Uterus (tissue), 3 donors: ENCODE measurements at regions not wholly inside any gene's neighbourhood (a gene's known extent, or its start where the extent isn't known, plus 50 kb on each side); places are given as distances from the start of the nearest gene placed in this dataset.

Source experiments
- DNase-seq, 2 donors: peaks; one replicate each; pipeline ENCODE4 v3.0.0-alpha.2; 2019 to 2020
- H3K27ac ChIP-seq, 2 donors: fragments of 200-600 bp; sonication (generic); 1 replicate in 1 of 2; 2 replicates in 1 of 2; pipeline ENCODE4 v1.5.1; 2016 to 2018
- H3K27me3 ChIP-seq, 2 donors: fragments of 200-600 bp; sonication (generic); one replicate each; pipeline ENCODE4 v1.5.1; 2018 to 2019; ENCODE audit warnings: control low read depth in 1 of 2
- H3K36me3 ChIP-seq, 2 donors: fragments of 200-600 bp; sonication (generic); one replicate each; pipeline ENCODE4 v1.5.1; 2019; ENCODE audit warnings: control low read depth in 1 of 2
- H3K4me1 ChIP-seq, 2 donors: fragments of 200-600 bp; sonication (generic); one replicate each; pipeline ENCODE4 v1.5.1; 2018 to 2019; ENCODE audit warnings: control low read depth in 1 of 2
- H3K4me3 ChIP-seq, 2 donors: fragments of 200-600 bp; sonication (generic); 1 replicate in 1 of 2; 2 replicates in 1 of 2; pipeline ENCODE4 v1.5.1; 2018 to 2019; ENCODE audit warnings: mild to moderate bottlenecking in 1 of 2
- H3K9me3 ChIP-seq, 2 donors: fragments of 200-600 bp; sonication (generic); one replicate each; pipeline ENCODE4 v1.5.1; 2019; ENCODE audit warnings: control low read depth in 1 of 2
- POLR2A ChIP-seq, 2 donors: fragments of 450-650 bp; IDR thresholded peaks; one replicate each; pipeline ENCODE4 v1.6.1; 2016; ENCODE audit warnings: antibody characterized with exemption in 2 of 2, mild to moderate bottlenecking in 1 of 2, moderate library complexity in 1 of 2
- intact Hi-C: fragments of 100-400 bp; cut with DNase I; formaldehyde crosslinking; loops from one replicate; pipeline ENCODE4 v1.15.1; 2023; ENCODE audit warnings: low total_unique reads
- TF ChIP-seq, protein P1 (sequence below), 4 experiments: fragments of 200-600 bp in 2 of 4; fragments of 450-650 bp in 2 of 4; sonication (generic) in 2 of 4; IDR thresholded peaks; one replicate each; pipeline ENCODE4 v1.5.1; 2016 to 2019; ENCODE audit warnings: antibody characterized with exemption in 4 of 4, mild to moderate bottlenecking in 2 of 4, moderate library complexity in 1 of 4
- donor health status: DM: yes; HTN: yes; CAD: no.

DNA sequence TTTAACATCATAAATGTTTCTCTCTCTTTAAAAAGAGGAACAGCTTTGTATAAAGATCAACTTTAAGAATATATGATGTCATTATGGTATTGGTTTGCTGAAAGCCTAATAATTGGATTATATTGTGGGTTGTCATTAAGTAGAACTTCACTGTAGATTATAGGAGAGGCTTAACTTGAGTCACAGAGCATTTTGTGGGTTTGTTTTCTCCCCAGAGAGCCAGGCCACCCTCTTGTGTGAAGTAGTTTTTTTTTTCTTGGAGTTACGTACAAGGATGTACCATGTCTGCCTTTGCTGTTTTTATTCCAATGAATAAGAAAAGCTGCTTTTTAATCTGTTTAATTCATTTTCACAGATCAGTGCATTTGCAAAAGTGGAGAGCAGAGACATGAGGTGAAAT, 354.8 kb upstream of the TBL1XR1 start:
- no peaks in the 10 kb centered on the region for H3K27me3 ChIP-seq
- TF ChIP-seq, protein P1, sequence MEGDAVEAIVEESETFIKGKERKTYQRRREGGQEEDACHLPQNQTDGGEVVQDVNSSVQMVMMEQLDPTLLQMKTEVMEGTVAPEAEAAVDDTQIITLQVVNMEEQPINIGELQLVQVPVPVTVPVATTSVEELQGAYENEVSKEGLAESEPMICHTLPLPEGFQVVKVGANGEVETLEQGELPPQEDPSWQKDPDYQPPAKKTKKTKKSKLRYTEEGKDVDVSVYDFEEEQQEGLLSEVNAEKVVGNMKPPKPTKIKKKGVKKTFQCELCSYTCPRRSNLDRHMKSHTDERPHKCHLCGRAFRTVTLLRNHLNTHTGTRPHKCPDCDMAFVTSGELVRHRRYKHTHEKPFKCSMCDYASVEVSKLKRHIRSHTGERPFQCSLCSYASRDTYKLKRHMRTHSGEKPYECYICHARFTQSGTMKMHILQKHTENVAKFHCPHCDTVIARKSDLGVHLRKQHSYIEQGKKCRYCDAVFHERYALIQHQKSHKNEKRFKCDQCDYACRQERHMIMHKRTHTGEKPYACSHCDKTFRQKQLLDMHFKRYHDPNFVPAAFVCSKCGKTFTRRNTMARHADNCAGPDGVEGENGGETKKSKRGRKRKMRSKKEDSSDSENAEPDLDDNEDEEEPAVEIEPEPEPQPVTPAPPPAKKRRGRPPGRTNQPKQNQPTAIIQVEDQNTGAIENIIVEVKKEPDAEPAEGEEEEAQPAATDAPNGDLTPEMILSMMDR (IDR thresholded peaks at IDR 0.05) = no peak
- no peak for TF ChIP-seq POLR2A (IDR thresholded peaks at IDR 0.05)
- no peak for DNase-seq
- H3K9me3 ChIP-seq = no peaks in the 10 kb centered on the region
- no peaks in the 10 kb centered on the region for H3K36me3 ChIP-seq
- no peak overlapping the region for H3K27ac ChIP-seq
- intact Hi-C loops = no loop called here
- H3K4me3 ChIP-seq = no peak overlapping the region
- H3K4me1 ChIP-seq = no peaks in the 10 kb centered on the region

DNA sequence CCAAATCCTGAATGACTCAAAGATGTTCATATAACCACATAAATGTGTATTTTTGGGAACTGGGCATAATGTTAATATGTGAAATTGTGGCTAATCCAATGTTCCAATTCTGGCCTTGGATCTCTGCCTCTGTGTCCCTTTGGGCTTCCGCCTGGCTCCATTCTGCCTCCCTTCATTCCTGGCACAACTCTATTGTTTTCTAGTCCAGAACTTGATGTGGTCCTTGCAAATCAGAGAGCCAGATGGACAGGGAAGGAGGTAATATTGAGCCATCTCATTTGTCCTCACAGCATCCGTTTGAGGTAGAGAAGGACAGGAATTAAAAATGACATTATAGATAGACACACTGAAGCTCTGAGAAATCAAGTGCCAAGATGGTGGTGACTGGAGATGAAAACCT, 355.7 kb upstream of the TBL1XR1 start:
- no peak overlapping the region for H3K4me3 ChIP-seq
- no peaks in the 10 kb centered on the region for H3K4me1 ChIP-seq
- no peaks in the 10 kb centered on the region for H3K9me3 ChIP-seq
- intact Hi-C loops = no loop called here
- no peaks in the 10 kb centered on the region for H3K36me3 ChIP-seq
- no peak for DNase-seq
- TF ChIP-seq, protein P1 (IDR thresholded peaks at IDR 0.05) = no peak
- TF ChIP-seq POLR2A (IDR thresholded peaks at IDR 0.05) = no peak
- no peaks in the 10 kb centered on the region for H3K27me3 ChIP-seq
- no peak overlapping the region for H3K27ac ChIP-seq

DNA sequence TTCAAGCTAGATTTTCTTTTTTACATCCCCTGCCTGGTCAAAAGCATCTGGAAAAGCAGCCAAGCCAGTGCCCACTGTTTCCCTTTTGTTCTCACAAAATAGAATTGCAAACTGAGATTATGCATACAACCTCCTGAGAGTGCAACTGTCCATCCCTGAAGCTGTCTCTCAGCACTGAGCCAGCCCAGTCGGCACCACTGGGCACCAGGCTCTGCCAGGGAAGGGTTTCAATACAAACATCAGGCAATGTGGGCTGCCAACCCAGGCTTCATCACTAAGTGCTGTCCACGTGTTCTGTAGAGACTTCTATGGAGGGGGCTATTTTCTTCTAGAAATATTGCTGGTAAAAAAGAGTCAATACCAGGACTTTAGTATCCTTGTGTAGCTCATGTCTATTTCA, 356.3 kb upstream of the TBL1XR1 start:
- intact Hi-C loops = no loop called here
- no peak overlapping the region for H3K27ac ChIP-seq

DNA sequence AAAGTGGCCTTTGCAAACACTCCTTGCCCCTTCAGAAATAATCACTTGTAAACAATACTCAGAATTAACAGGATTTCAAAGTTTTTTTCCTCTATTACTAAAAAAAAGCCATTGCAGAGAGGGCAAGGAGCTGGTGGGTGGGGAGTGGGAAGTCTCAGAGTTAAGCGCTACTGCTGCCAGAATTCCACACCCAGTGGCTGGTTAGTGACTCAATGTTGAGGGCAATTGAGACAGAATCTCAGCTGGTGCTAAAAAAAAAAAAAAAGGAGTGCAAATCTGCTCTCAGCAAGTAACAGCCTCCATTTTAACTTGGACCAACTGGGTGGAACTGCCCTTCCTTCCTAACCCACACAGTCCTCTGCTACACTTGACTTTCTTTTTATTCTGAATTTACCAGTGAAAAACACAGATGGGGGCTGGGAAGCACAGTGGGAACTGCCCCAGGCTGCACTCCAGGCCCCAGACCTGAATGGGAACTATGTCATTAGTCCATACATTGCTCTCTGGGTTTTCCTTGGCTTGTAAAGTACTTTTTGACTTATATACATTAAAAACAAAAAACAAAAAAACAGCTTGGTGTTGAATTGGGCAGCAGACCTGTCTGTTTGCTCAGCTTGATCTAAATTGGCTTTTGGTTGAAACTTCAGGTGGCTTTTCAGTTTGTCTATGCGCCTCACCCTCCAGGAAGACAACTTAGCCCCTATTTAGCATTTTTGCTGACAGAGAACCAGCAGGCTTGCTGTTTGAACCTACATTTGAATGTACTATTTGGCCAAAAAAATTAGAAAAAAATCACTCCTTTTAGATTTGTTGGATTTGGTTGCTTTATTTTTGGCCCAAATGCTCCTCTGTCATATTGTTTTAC, 357.8 kb upstream of the TBL1XR1 start:
- H3K4me3 ChIP-seq = no peak overlapping the region
- H3K27me3 ChIP-seq = no peaks in the 10 kb centered on the region
- no peak for TF ChIP-seq POLR2A (IDR thresholded peaks at IDR 0.05)
- TF ChIP-seq, protein P1 (IDR thresholded peaks at IDR 0.05) = no peak
- no peaks in the 10 kb centered on the region for H3K4me1 ChIP-seq
- no peak for DNase-seq
- H3K27ac ChIP-seq = no peak overlapping the region
- no peaks in the 10 kb centered on the region for H3K9me3 ChIP-seq
- intact Hi-C loops = no loop called here
- H3K36me3 ChIP-seq = no peaks in the 10 kb centered on the region

More for the DNA sequence above, 356.3 kb upstream of the TBL1XR1 start:
- DNase-seq = no peak
- no peaks in the 10 kb centered on the region for H3K9me3 ChIP-seq
- no peaks in the 10 kb centered on the region for H3K36me3 ChIP-seq
- no peak for TF ChIP-seq POLR2A (IDR thresholded peaks at IDR 0.05)
- TF ChIP-seq, protein P1 (IDR thresholded peaks at IDR 0.05) = no peak
- H3K4me3 ChIP-seq = no peak overlapping the region
- no peaks in the 10 kb centered on the region for H3K4me1 ChIP-seq
- H3K27me3 ChIP-seq = no peaks in the 10 kb centered on the region

DNA sequence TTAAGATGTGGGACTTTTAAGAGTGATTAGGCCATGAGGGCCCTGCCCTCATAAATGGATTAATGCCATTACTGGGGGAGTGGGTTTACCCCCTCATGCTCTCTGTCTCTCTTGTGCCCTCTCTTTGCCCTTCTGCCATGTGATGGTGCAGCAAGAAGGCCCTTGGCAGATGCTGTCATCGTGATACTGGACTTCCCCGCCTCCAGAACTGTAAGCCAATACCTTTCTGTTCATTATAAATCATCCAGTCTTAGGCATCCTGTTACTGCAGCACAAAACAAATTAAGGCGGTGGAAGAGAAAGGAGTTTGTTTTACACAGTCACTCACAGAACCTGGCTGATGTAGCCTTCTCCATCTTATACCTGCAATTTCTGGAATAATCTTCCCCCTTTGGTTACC, 360.3 kb upstream of the TBL1XR1 start:
- H3K4me1 ChIP-seq = no peaks in the 10 kb centered on the region
- TF ChIP-seq, protein P1 (IDR thresholded peaks at IDR 0.05) = no peak
- intact Hi-C loops = no loop called here

More for the DNA sequence above, 360.3 kb upstream of the TBL1XR1 start:
- DNase-seq = no peak
- Histone ChIP-seq H3K4me3 (no peak overlapping the region), H3K36me3 (no peaks in the 10 kb centered on the region), H3K9me3 (no peaks in the 10 kb centered on the region), H3K27ac (no peak overlapping the region), H3K27me3 (no peaks in the 10 kb centered on the region)
